A549 (cell line): ENCODE measurements at regions not wholly inside any gene's neighbourhood (a gene's known extent, or its start where the extent isn't known, plus 50 kb on each side); places are given as distances from the start of the nearest gene placed in this dataset.
A peak's percentile ranks its signal among the peaks of the same experiment; 100 is the strongest.

Source experiments
- ATAC-seq, 2 experiments: fragments of 200-7000 bp in 1 of 2; fragments of >200 bp in 1 of 2; cut with Nextera tagmentation in 1 of 2; cut with Tn5 transposase in 1 of 2; 3 replicates each; pipeline versions ENCODE4 v1.8.0 to v1.9.1; 2018 to 2020; ENCODE audit warnings: mild to moderate bottlenecking in 1 of 2, moderate library complexity in 1 of 2
- CTCF ChIA-PET: fragments of 300-600 bp; sonication (Branson Sonifier 250); formaldehyde crosslinking; extraction: SDS; loops from one replicate; lab custom pipeline; 2021; ENCODE audit warnings: antibody characterized with exemption, inconsistent platforms; lab: Yijun Ruan, JAX
- POLR2A ChIA-PET: fragments of 350-600 bp; formaldehyde crosslinking; extraction: SDS; loops from one replicate; lab custom pipeline; 2021; ENCODE audit warnings: antibody characterized with exemption, inconsistent platforms; lab: Yijun Ruan, JAX
- DNase-seq, 2 experiments: peaks; one replicate each; pipeline versions ENCODE4 v3.0.0 to v3.0.0-alpha.2; 2011 to 2016; ENCODE audit warnings: low read depth in 1 of 2, low spot score in 1 of 2
- FAIRE-seq: peaks from 2 replicates; lab custom pipeline; 2011; peaks lifted over from hg19 to GRCh38; lab: Jason Lieb, UNC
- H3K27ac ChIP-seq, 2 experiments: fragments of >200 bp; sonication (Bioruptor Twin); formaldehyde crosslinking; 3 replicates each; pipeline ENCODE4 v1.5.1; 2016 to 2017
- H3K4me1 ChIP-seq: fragments of >200 bp; sonication (Bioruptor Twin); formaldehyde crosslinking; 3 replicates; pipeline ENCODE4 v1.6.1; 2016
- H3K4me2 ChIP-seq: fragments of >200 bp; sonication (Bioruptor Twin); formaldehyde crosslinking; 3 replicates; pipeline ENCODE4 v1.6.1; 2016
- H3K4me3 ChIP-seq: fragments of >200 bp; sonication (Bioruptor Twin); formaldehyde crosslinking; 3 replicates; pipeline ENCODE4 v1.5.1; 2016
- H3K9me3 ChIP-seq: fragments of >200 bp; sonication (Bioruptor Twin); formaldehyde crosslinking; 3 replicates; pipeline ENCODE4 v1.6.1; 2016
- CBX8 ChIP-seq: fragments of 200-600 bp; sonication (generic); IDR thresholded peaks from 2 replicates; pipeline ENCODE4 v1.6.1; 2016
- CEBPB ChIP-seq, 2 experiments: fragments of >200 bp in 1 of 2; sonication (Bioruptor Twin) in 1 of 2; formaldehyde crosslinking in 1 of 2; IDR thresholded peaks; 2 replicates each; pipeline ENCODE4 v1.6.1; 2012 to 2016
- CHD2 ChIP-seq: fragments of 150-350 bp; IDR thresholded peaks from 2 replicates; pipeline ENCODE4 v1.6.1; 2014; ENCODE audit warnings: low read length; ENCODE audit not compliant: partially characterized antibody
- CTCF ChIP-seq: fragments of >200 bp; sonication (Bioruptor Twin); formaldehyde crosslinking; IDR thresholded peaks from 3 replicates; pipeline ENCODE4 v1.5.1; 2016
- EHF ChIP-seq: fragments of 250-450 bp; sonication (Bioruptor Pico); IDR thresholded peaks from 2 replicates; pipeline ENCODE4 v1.5.0; 2020; ENCODE audit warnings: mild to moderate bottlenecking
- EHMT2 ChIP-seq: fragments of 200-600 bp; sonication (generic); IDR thresholded peaks from 2 replicates; pipeline ENCODE4 v1.6.1; 2016; ENCODE audit warnings: antibody characterized with exemption, low read depth, mild to moderate bottlenecking, moderate library complexity
- ELK1 ChIP-seq: fragments of 150-350 bp; IDR thresholded peaks from 2 replicates; pipeline ENCODE4 v1.6.1; 2014; ENCODE audit warnings: low read depth, mild to moderate bottlenecking, low read length
- FOSB ChIP-seq: fragments of 250-450 bp; sonication (Bioruptor Pico); IDR thresholded peaks from 2 replicates; pipeline ENCODE4 v1.5.0; 2020; ENCODE audit warnings: mild to moderate bottlenecking, moderate library complexity
- HMGXB4 ChIP-seq: fragments of 250-450 bp; sonication (Bioruptor Pico); IDR thresholded peaks from 2 replicates; pipeline ENCODE4 v1.5.0; 2021; ENCODE audit warnings: mild to moderate bottlenecking, moderate library complexity, borderline replicate concordance
- HOXA7 ChIP-seq: fragments of 250-450 bp; sonication (Bioruptor Pico); IDR thresholded peaks from 2 replicates; pipeline ENCODE4 v1.5.0; 2020; ENCODE audit warnings: mild to moderate bottlenecking, moderate library complexity
- JUN ChIP-seq, 2 experiments: fragments of >200 bp; sonication (Bioruptor Twin); formaldehyde crosslinking; IDR thresholded peaks; 2 replicates in 1 of 2; 3 replicates in 1 of 2; pipeline ENCODE4 v1.6.1; 2016 to 2017
- MAFK ChIP-seq: fragments of 450-650 bp; IDR thresholded peaks from 2 replicates; pipeline ENCODE4 v1.6.1; 2014; ENCODE audit not compliant: partially characterized antibody
- PHF8 ChIP-seq: fragments of 200-600 bp; sonication (generic); IDR thresholded peaks from 2 replicates; pipeline ENCODE4 v1.6.1; 2016; ENCODE audit warnings: low read depth, mild to moderate bottlenecking, antibody characterized with exemption, moderate library complexity, borderline replicate concordance
- POLR2AphosphoS2 ChIP-seq: conservative IDR thresholded peaks from 2 replicates; pipeline ENCODE4 v1.6.1; 2012; ENCODE audit warnings: low read length, improper control_type of control experiment, inconsistent platforms
- RCOR1 ChIP-seq: fragments of 150-350 bp; IDR thresholded peaks from 2 replicates; pipeline ENCODE4 v1.6.1; 2014; ENCODE audit warnings: antibody characterized with exemption, low read length, low read depth
- RNF2 ChIP-seq: fragments of 200-600 bp; sonication (generic); IDR thresholded peaks from 2 replicates; pipeline ENCODE4 v1.6.1; 2016; ENCODE audit warnings: low read depth, mild to moderate bottlenecking, antibody characterized with exemption, moderate library complexity, borderline replicate concordance
- WGBS: methylation state at CpG from one replicate; pipeline ENCODE4 v1.1.6; 2017; ENCODE audit errors: missing lambda C conversion rate; 5-methylcytosine and 5-hydroxymethylcytosine counted together
- TF ChIP-seq, protein P1 (sequence below): IDR thresholded peaks from 2 replicates; pipeline ENCODE4 v1.6.1; 2012; ENCODE audit warnings: low read depth, borderline replicate concordance
- TF ChIP-seq, protein P2 (sequence below): IDR thresholded peaks from 2 replicates; pipeline ENCODE4 v1.6.1; 2012

- 77% methylated on average over 1 of the region's 1 CpG for WGBS
- Histone ChIP-seq H3K4me3 (no peak overlapping the region), H3K9me3 (peaks cover 12% of the 10 kb centered on the region; the same call in 2 of the 3 replicates), H3K4me2 (no peak overlapping the region), H3K27ac (no peak overlapping the region), H3K4me1 (peaks cover 9% of the 10 kb centered on the region; the same call in 1 of the 3 replicates)
- CTCF ChIA-PET, result no interaction called here
- ATAC-seq, result no peak
- FAIRE-seq, result no peak
- DNase-seq, result no peak
- no peak for TF ChIP-seq CBX8
- no peak for TF ChIP-seq RCOR1
- no peak for TF ChIP-seq MAFK
- TF ChIP-seq EHF, result no peak
- TF ChIP-seq RNF2, result no peak
- no peak for TF ChIP-seq CEBPB (IDR thresholded peaks at IDR 0.05)
- no peak for TF ChIP-seq JUN (IDR thresholded peaks at IDR 0.05)
- TF ChIP-seq, protein P1, sequence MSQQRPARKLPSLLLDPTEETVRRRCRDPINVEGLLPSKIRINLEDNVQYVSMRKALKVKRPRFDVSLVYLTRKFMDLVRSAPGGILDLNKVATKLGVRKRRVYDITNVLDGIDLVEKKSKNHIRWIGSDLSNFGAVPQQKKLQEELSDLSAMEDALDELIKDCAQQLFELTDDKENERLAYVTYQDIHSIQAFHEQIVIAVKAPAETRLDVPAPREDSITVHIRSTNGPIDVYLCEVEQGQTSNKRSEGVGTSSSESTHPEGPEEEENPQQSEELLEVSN, result no peak
- TF ChIP-seq, protein P2, sequence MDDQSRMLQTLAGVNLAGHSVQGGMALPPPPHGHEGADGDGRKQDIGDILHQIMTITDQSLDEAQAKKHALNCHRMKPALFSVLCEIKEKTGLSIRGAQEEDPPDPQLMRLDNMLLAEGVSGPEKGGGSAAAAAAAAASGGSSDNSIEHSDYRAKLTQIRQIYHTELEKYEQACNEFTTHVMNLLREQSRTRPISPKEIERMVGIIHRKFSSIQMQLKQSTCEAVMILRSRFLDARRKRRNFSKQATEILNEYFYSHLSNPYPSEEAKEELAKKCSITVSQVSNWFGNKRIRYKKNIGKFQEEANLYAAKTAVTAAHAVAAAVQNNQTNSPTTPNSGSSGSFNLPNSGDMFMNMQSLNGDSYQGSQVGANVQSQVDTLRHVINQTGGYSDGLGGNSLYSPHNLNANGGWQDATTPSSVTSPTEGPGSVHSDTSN, result no peak
- no peak for TF ChIP-seq EHMT2
- no peak for TF ChIP-seq CTCF
- POLR2A ChIA-PET, result no interaction called here
Measured at GRCh38 chr2:39549000-39549399, 111.9 kb upstream of the MAP4K3 start.

DNA sequence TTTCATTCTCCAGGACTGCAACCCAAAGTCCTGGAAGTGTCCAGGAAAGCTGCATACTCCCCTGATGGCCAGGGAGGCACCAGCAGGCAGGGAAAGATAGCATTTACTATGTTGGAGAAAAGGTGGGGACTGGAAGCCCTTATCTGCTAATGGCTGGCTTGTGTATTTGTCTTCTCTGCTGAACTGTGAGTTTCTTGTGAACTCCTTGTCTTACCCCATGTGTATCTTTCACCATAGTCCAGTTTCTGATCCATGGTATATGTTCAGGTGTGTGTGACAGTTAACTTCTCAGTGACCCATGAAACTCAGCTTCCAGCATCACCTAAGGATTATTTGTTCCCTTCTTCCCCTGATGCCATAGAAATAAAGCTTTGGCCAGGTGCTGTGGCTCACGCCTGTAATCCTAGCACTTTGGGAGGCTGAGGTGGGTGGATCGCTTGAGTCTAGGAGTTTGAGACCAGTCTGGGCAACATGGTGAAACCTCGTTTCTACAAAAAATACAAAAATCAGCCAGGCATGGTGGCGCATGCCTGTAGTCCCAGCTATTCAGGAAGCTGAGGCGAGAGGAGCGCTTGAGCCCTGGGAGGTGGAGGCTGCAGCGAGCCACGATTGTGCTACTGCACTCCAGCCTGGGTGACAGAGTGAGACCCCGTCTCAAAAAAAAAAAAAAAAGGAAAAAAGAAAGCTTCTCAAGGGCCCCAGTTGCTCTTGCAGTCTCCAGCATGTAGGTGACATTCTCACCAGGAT lies 112.8 kb upstream of the MAP4K3 start:
- CTCF ChIA-PET, result interaction anchor here (0.7 to 1.2 kb wide), 2 partner anchors 37 to 170 kb away, joined by 3 read pairs; no protein-coding TSS in a partner anchor
- no peak overlapping the region for H3K27ac ChIP-seq

More for the DNA sequence above, 112.8 kb upstream of the MAP4K3 start:
- Histone ChIP-seq H3K4me2 (no peak overlapping the region), H3K4me3 (no peak overlapping the region), H3K4me1 (peaks cover 9% of the 10 kb centered on the region; the same call in 1 of the 3 replicates), H3K9me3 (peaks cover 12% of the 10 kb centered on the region; the same call in 2 of the 3 replicates)
- ATAC-seq (peak; percentile 42 to 43; a peak in 3 of 6 replicates), FAIRE-seq (no peak), DNase-seq (no peak)
- WGBS, result 78% methylated on average over 9 of the region's 9 CpGs
- POLR2A ChIA-PET, result no interaction called here
- TF ChIP-seq CBX8 (no peak), HOXA7 (CRISPR knock-in tag) (no peak), CHD2 (no peak), HMGXB4 (CRISPR knock-in tag) (no peak), PHF8 (no peak), FOSB (no peak), ELK1 (no peak), POLR2AphosphoS2 (no peak)
- TF ChIP-seq, protein P1, result no peak
